ENCODE measurements at regions not wholly inside any gene's neighbourhood (a gene's known extent, or its start where the extent isn't known, plus 50 kb on each side); places are given as distances from the start of the nearest gene placed in this dataset.
"Not testable (repeated sequence)": the region's sequence is repeated elsewhere in the genome, so short reads cannot be mapped to it uniquely, and the experiment has no call there.

DNA sequence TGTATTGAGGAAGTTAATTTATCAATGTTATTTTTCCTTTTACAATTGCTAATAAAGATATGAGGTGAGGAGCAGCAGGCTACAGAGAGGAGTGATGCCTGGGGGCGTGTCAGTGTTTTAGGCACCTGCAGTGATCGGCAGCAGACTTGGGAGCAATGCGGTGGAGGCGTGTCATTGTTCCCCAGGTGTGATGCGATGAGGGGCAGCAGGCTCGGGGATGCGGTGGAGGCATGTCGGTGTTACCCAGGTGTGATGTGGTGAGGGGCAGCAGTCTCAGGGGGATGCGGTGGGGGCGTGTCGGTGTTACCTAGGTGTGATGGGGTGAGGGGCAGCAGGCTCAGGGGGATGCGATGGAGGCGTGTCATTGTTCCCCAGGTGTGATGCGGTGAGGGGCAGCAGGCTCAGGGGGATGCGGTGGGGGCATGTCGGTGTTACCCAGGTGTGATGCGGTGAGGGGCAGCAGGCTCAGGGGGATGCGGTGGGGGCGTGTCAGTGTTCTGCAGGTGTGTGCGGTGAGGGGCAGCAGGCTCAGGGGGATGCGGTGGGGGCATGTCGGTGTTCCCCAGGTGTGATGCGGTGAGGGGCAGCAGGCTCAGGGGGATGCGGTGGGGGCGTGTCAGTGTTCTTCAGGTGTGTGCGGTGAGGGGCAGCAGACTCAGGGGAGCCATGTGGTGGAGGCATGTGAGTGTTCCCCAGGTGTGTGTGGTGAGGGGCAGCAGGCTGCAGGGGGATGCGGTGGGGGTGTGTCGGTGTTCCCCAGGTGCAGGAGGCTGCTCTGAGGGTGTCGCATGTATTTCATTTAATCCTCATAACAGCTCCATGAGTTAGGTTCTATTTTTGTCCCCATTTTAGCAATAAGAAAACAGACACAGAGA lies 186.2 kb upstream of the GOLGA6L22 start:
- CTCF ChIA-PET, POLR2A ChIA-PET: not testable (repeated sequence)
- DNase-seq (ENCODE audit: extremely low spot score): peak; percentile 12

DNA sequence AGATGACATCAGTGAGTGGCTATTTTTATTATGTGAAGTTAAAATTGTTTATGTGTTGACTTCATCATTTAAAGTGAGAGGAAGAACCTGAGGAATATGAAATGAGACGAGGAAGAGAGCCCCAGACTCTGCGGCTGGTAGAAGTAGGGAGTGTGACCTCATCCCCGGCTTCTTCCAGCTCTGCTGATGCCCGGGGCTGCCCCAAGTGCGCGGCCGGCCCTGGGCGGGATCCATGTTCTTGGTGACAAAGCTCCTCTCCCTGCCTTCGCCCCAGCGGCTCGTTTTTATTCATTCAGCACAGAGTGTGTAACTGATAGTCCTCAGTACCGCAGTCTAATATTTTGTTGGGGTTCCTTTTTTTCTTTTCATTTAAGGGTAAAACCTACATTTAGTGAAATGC lies 185.5 kb upstream of the GOLGA6L22 start:
- POLR2A ChIA-PET; DNase-seq (ENCODE audit: extremely low spot score); CTCF ChIA-PET: not testable (repeated sequence)

DNA sequence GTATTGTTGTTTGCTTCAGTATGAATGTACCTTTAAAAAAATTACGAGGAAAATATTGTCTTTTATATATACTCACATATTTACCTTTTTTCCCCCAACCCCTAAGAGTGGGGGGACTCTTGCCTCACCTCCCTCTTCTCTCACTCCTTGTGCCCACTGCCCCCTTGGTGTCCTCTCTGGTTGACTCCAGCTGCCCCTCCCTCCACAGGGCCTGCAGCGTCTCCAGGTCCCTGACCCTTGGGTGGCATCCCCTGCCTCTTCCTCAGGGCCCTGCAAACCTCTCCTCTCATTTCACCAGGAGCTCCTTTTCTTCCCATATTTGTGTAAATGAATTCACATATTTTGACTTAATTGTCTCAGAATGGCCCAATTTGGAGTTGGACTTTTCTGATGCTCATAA lies 184.3 kb upstream of the GOLGA6L22 start:
- POLR2A ChIA-PET; CTCF ChIA-PET; DNase-seq (ENCODE audit: extremely low spot score): not testable (repeated sequence)

DNA sequence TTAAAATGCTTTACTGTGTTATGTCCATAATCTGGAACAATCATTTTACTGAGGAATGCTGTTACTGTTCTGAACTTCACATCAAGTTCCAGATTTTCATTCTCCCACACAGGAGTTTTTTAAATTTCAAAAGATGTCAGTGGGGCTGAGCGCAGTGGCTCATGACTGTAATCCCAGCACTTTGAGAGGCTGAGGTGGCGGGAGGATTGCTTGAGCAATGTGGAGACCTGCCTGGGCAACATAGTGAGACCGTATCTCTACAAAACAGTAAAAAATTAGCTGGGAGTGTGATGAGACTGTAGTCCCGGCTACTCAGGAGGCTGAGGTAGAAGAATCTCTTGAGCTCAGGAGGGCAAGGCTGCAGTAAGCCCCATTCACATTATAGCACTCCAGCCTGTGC lies 177.9 kb upstream of the GOLGA6L22 start:
- CTCF ChIA-PET: interaction anchor here (0.9 to 1.4 kb wide), 2 partner anchors 20 to 1925 kb away, joined by 3 read pairs; no protein-coding TSS in a partner anchor
- DNase-seq (ENCODE audit: extremely low spot score); POLR2A ChIA-PET: not testable (repeated sequence)

DNA sequence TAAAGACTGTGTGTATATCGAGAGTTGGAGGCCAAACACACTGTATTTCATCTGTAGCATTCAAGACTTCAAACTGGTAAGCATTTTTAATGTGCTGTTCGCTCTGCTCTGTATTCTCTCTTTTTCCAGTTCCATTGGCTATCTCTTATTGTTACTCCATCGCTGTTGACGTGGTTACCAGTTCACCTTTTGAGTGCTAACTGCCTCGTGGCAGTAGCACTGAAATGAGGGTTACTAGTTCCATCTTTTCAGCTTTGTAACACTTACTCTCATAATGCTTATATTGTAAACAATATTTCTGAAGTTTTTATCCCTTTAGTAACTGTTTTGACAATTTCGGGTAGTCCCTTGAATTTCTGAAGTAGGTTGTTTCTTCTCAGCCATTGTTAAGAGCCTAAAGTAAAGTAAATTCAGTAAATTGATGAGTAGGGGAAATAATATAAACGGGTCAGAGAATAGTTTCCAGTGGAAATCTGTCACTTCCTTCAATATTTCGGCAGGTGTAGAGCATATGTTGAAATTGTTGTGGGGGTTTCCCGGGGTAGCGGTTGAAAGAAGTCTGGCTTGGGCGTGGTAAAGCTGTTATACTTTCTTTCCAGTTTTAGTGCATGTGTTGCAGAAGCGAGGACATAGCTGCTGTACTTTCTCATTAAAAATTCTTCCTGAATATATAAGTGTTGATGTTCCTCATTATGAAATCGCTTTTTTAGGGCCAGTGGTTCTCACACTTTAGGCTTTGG lies 175.7 kb upstream of the GOLGA6L22 start:
- DNase-seq (ENCODE audit: extremely low spot score); POLR2A ChIA-PET; CTCF ChIA-PET: not testable (repeated sequence)

DNA sequence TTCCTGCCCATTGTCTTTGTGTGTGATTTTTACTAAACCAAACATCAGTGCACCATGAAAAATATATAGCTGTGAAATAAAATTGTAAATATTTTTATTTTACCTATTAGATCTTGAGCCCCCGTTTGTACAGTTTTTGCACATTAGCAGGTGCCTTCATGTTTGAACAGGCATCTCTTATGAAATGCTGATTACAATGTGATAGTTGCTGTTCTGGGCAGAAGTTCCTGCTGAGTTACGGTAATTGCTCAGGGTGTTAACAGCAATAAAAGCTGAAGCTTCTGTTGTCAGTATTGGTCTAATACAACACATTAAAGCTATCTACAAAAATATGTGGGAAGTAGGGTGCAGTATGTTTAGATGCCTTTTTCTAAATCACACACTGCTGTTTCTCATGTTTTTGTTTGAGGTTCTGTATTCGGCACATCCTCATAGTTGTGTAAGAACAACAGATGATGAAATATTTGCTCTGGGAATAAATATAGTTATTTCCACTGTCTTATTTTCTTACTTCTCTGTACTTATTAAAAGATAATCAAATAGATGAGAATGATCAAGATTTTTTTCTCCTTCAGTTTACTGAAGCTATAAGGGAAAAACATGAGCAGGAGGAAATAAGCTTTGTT lies 173.8 kb upstream of the GOLGA6L22 start:
- DNase-seq (ENCODE audit: extremely low spot score); POLR2A ChIA-PET: not testable (repeated sequence)
- CTCF ChIA-PET: interaction anchor here (0.9 to 1.2 kb wide), 2 partner anchors 62 to 1928 kb away, joined by 3 read pairs; no protein-coding TSS in a partner anchor

DNA sequence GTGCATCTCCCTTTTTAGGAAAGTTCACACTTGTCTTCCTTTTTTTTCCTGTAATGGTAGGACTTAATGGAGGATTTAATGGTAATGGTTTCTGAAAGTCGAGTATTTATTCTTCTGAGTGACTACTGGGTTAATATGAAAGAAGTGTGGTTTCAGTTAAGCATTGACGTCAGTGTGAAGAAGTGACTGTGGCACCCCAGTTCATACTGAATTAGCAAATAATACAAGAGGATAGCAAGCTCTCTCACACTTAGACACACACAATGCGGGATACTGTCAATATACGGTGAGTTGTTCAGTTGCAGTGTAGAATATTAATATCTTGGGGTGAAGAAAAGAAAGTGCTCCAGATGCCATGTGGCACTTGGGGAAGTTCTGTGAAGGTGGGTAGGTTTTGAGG lies 167.6 kb upstream of the GOLGA6L22 start:
- CTCF ChIA-PET; POLR2A ChIA-PET; DNase-seq (ENCODE audit: extremely low spot score): not testable (repeated sequence)

DNA sequence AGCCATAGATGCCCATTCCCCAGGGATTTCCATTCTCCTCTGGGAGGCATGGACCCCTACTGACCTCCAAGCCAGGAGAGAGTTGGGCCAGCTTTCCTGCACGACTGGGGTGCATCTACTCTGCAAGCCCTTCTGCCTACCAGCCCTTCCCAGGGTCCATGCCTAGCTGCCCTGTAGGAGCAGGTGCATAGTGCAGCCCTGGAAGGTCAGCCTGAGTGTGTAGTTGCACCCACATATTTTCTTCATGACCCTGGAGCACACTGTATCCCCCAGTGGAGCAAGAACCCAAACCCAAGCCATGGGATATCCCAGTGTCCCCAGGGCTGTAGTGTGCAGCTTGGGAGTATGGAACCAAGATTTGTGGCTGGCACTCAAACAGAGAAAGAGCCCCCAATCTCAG lies 155.6 kb upstream of the GOLGA6L22 start:
- CTCF ChIA-PET; DNase-seq (ENCODE audit: extremely low spot score); POLR2A ChIA-PET: not testable (repeated sequence)

All from GM10248 (cell line).